Bronchial epithelial cell (primary cell): ENCODE measurements at regions not wholly inside any gene's neighbourhood (a gene's known extent, or its start where the extent isn't known, plus 50 kb on each side); places are given as distances from the start of the nearest gene placed in this dataset.

Experiments
- DNase-seq: peaks from one replicate; pipeline ENCODE4 v3.0.0-alpha.2; 2010; ENCODE audit warnings: low read depth
- FAIRE-seq: peaks from 2 replicates; lab custom pipeline; 2011; peaks lifted over from hg19 to GRCh38; lab: Jason Lieb, UNC
- H3K27me3 ChIP-seq: 2 replicates; pipeline ENCODE4 v1.5.1; 2011; ENCODE audit warnings: low read length; ENCODE audit not compliant: control insufficient read depth, insufficient read depth
- H3K36me3 ChIP-seq: 2 replicates; pipeline ENCODE4 v1.5.1; 2011; ENCODE audit warnings: low read length; ENCODE audit not compliant: control insufficient read depth, insufficient read depth
- H3K4me3 ChIP-seq: 2 replicates; pipeline ENCODE4 v1.5.1; 2011; ENCODE audit warnings: mild to moderate bottlenecking, low read depth, low read length, control low read depth
- CTCF ChIP-seq: IDR thresholded peaks from 2 replicates; pipeline ENCODE4 v1.5.1; 2011; ENCODE audit warnings: mild to moderate bottlenecking, moderate library complexity, low read length, control low read depth, inconsistent platforms; ENCODE audit not compliant: insufficient read depth, severe bottlenecking

GRCh38 chr12:93980711-93981110 lies 167.7 kb upstream of the PLXNC1 start:
- no peak for TF ChIP-seq CTCF
- no peak for FAIRE-seq
- H3K27me3 ChIP-seq = no peaks in the 10 kb centered on the region
- DNase-seq = no peak
- no peak overlapping the region for H3K4me3 ChIP-seq
- H3K36me3 ChIP-seq = no peaks in the 10 kb centered on the region

- DNase-seq = no peak
- H3K36me3 ChIP-seq = no peaks in the 10 kb centered on the region
- no peaks in the 10 kb centered on the region for H3K27me3 ChIP-seq
- no peak for FAIRE-seq
- no peak overlapping the region for H3K4me3 ChIP-seq
- no peak for TF ChIP-seq CTCF
These were observed 167.0 kb upstream of the PLXNC1 start for GRCh38 chr12:93981411-93981810.

- Histone ChIP-seq H3K36me3 (no peaks in the 10 kb centered on the region), H3K27me3 (no peaks in the 10 kb centered on the region), H3K4me3 (no peak overlapping the region)
- TF ChIP-seq CTCF = no peak
- peak; percentile 68 for DNase-seq
- FAIRE-seq = peak; percentile 90
These were observed 165.5 kb upstream of the PLXNC1 start for GRCh38 chr12:93982771-93983315.

- FAIRE-seq (no peak), DNase-seq (no peak)
- TF ChIP-seq CTCF = no peak
- Histone ChIP-seq H3K27me3 (no peaks in the 10 kb centered on the region), H3K4me3 (no peak overlapping the region), H3K36me3 (no peaks in the 10 kb centered on the region)
These were observed 164.4 kb upstream of the PLXNC1 start for GRCh38 chr12:93984005-93984404.

- DNase-seq = no peak
- Histone ChIP-seq H3K4me3 (no peak overlapping the region), H3K27me3 (no peaks in the 10 kb centered on the region), H3K36me3 (no peaks in the 10 kb centered on the region)
- no peak for FAIRE-seq
- TF ChIP-seq CTCF = no peak
These were observed 158.4 kb upstream of the PLXNC1 start for GRCh38 chr12:93989949-93990348.
